GM12801 (cell line): ENCODE measurements at regions not wholly inside any gene's neighbourhood (a gene's known extent, or its start where the extent isn't known, plus 50 kb on each side); places are given as distances from the start of the nearest gene placed in this dataset.

Experiments used
- TF ChIP-seq, protein P1 (sequence below): IDR thresholded peaks from one replicate; pipeline ENCODE4 v1.5.1; 2011; ENCODE audit warnings: control low read depth; ENCODE audit not compliant: insufficient read length; ENCODE audit errors: extremely low read depth

DNA sequence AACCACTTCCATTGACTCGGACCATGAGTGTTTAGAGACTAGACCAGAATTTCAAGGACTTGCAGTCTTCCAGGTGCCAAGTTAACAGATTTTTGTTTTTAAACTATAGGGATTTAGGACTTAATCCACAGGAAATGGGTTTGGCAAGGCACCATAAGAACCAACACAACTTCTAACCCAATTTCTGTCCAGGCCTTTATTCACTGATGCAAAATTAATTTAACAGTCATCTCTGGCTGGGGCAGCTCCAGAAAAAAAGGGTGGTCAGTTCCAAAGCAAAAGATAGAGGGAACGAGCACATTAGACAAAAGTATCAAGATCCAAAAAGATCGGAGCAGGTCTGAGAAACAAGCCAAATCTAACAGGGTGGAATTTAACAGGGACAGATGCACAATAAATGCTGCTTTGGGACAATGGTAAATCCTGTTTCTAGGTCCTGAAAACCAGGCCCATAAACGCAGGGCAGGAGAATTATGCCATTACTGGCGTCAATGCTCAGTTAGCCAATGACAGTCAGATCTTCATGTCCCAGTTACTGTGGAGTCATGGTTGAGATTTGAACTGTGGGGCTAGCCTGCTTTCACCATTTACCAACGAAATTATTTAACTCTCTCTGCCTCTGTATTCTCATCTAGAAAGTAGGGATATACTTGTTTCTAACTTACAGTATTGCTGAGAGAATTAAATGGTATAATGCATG is 590.8 kb upstream of the BRINP1 start:
- TF ChIP-seq, protein P1, sequence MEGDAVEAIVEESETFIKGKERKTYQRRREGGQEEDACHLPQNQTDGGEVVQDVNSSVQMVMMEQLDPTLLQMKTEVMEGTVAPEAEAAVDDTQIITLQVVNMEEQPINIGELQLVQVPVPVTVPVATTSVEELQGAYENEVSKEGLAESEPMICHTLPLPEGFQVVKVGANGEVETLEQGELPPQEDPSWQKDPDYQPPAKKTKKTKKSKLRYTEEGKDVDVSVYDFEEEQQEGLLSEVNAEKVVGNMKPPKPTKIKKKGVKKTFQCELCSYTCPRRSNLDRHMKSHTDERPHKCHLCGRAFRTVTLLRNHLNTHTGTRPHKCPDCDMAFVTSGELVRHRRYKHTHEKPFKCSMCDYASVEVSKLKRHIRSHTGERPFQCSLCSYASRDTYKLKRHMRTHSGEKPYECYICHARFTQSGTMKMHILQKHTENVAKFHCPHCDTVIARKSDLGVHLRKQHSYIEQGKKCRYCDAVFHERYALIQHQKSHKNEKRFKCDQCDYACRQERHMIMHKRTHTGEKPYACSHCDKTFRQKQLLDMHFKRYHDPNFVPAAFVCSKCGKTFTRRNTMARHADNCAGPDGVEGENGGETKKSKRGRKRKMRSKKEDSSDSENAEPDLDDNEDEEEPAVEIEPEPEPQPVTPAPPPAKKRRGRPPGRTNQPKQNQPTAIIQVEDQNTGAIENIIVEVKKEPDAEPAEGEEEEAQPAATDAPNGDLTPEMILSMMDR: no peak

DNA sequence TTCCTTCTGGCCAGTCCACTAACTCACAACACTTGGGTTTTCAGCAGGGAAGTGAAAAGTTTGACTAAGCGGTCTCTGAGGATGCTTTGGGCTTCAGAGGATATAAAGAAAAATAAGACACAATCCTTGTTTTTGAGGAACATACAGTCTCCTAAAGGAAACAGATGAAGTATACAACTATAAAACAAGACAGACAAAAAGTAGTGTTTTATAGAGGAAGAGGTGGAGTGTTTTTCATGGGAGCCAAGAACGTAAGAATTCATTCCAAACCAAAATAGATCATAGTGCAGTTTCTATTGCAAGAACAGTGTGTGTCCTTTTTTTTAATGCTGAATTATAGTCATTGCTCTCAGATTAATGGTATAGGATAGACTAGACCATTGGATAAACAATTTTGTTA is 586.9 kb upstream of the BRINP1 start:
- TF ChIP-seq, protein P1: no peak

DNA sequence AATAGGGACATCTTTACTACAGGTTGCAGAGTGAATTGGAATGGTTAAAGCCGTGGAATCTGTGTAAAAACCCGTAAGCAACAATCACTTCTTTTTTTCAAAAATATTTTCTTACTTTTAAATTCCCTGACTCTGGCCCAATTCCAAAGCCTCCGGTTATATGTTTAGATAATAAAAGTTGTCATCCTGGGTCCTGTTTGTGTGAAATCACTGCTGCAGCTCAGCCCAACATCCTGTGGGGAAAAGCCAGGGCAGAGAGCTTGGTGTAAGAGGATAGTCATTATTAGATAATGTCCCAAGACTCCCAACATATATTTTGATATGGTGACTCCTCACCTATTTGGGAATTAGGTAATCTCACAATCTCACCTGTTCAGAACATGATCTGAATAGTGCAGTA is 586.0 kb upstream of the BRINP1 start:
- TF ChIP-seq, protein P1: no peak

DNA sequence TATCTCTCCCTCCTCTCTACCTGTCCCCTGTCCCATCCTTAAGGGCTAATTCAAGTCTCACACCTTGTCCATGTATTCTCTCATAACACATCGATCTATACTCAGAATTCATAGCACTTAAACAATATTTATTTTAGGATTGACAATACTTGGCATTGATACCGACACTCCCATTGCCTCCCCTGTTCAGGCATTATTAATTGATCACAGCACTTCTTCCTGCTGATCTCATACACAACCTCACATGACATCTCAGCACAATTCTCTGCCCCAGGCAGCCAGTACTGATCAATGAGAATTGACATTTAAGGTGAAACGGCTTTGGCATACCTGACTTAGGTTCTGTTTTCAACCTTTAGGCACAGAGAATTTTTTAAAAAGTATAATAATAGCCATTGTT is 582.4 kb upstream of the BRINP1 start:
- TF ChIP-seq, protein P1: no peak

DNA sequence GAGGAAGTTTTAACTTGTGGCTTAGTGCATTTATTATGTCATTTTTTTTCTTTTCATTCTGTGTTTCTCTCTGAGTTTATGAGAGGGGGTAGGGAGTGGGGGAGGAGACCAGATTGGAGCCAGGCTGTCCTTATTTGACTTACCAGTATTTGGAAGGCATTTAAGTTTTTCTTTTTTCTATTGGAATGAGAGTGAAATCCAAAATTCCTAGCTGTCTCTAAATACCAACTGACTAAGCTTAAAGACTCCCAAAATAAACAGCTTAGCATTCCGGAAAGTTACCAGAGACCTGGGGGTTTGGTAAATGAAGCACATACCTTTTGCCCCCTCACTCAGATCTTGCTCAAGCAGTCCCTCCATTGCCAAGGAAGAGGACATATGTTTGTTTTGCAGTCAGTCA is 581.9 kb upstream of the BRINP1 start:
- TF ChIP-seq, protein P1: no peak

DNA sequence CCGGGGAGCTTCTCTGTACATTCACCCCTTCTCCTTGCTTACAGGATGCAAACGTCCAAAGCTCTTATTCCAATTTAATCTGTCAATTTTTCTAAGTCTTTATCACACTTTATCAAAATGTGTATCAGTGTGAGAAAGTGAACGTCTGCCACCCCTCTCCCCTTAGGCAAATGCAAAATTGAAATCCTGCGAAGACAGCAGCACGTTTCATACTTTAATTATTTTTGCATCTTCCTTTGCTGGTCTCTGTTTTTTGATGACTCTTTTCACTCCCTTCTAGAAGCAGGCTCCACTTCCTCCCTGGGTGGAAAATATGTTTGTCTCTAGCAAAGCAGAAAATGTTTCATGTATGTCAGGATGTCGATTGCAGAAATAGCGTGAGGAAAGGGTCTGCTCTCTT is 576.5 kb upstream of the BRINP1 start:
- TF ChIP-seq, protein P1: no peak

DNA sequence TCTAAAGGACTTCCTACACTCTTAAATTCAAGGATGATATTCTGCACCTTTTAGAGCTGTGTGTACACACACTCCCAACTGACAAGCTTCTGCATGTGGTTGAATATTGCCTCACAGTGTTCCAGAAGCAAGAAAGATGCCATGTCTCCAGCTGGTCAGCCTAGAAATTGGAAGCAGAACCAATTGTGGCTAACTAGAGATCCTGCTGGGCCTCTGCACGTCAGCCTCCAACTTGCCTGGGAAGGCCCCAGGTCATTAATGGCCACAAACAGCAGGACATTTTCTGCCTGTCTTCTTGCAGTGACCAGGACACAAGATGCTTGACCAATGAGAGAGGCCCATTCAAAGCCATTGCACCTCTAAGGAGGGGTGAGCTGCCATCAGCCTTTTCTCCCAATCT is 571.9 kb upstream of the BRINP1 start:
- TF ChIP-seq, protein P1: no peak
